Type B pancreatic cell (in vitro differentiated cells): ENCODE measurements at regions not wholly inside any gene's neighbourhood (a gene's known extent, or its start where the extent isn't known, plus 50 kb on each side); places are given as distances from the start of the nearest gene placed in this dataset.
A peak's percentile ranks its signal among the peaks of the same experiment; 100 is the strongest.

Source experiments
- DNase-seq: peaks from one replicate; pipeline ENCODE4 v3.0.0; 2021; ENCODE audit warnings: mixed read lengths; ENCODE audit not compliant: unreplicated experiment; ENCODE audit errors: extremely low spot score
- H3K27ac Mint-ChIP-seq: 2 replicates; pipeline ENCODE4 v1.8.0; 2021; ENCODE audit warnings: mild to moderate bottlenecking, mixed read lengths
- H3K27me3 Mint-ChIP-seq: 2 replicates; pipeline ENCODE4 v1.8.0; 2021; ENCODE audit warnings: mixed read lengths
- H3K36me3 Mint-ChIP-seq: 2 replicates; pipeline ENCODE4 v1.8.0; 2021; ENCODE audit warnings: mixed read lengths
- H3K4me1 Mint-ChIP-seq: one replicate; pipeline ENCODE4 v1.8.0; 2021; ENCODE audit warnings: mixed read lengths; ENCODE audit not compliant: unreplicated experiment
- H3K4me3 Mint-ChIP-seq: 2 replicates; pipeline ENCODE4 v1.8.0; 2021; ENCODE audit warnings: mild to moderate bottlenecking, mixed read lengths
- H3K9me3 Mint-ChIP-seq: 2 replicates; pipeline ENCODE4 v1.8.0; 2021; ENCODE audit warnings: mixed read lengths
- TF ChIP-seq, protein P1 (sequence below): fragments of 200-600 bp; sonication (generic); conservative IDR thresholded peaks from 2 replicates; pipeline ENCODE4 v1.5.0; 2021; ENCODE audit warnings: antibody characterized with exemption, mild to moderate bottlenecking

DNA sequence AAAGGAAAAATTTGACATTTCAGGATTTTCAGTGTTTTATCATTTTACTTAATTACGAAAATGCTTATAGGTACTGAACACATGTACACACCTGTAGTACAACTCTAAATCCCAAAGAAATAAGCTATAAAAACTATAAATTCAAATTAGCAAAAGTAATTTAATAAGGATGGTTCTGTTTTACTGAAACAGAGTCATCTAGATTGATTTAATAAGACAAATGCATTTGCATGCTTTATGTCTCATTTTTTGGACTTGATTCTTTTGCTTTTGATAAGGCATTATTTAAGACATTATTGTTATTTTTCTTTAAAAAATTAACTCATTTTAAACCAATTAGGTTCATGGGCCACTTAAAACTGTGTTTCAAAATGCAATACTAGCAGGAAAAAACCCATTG lies 201.2 kb downstream of the PIK3R1 start:
- Mint-ChIP-seq H3K4me1 (peaks cover 55% of the 10 kb centered on the region), H3K9me3 (no peaks in the 10 kb centered on the region), H3K36me3 (peaks cover 4% of the 10 kb centered on the region), H3K27me3 (no peaks in the 10 kb centered on the region), H3K27ac (no peak overlapping the region), H3K4me3 (no peak overlapping the region)
- TF ChIP-seq, protein P1, sequence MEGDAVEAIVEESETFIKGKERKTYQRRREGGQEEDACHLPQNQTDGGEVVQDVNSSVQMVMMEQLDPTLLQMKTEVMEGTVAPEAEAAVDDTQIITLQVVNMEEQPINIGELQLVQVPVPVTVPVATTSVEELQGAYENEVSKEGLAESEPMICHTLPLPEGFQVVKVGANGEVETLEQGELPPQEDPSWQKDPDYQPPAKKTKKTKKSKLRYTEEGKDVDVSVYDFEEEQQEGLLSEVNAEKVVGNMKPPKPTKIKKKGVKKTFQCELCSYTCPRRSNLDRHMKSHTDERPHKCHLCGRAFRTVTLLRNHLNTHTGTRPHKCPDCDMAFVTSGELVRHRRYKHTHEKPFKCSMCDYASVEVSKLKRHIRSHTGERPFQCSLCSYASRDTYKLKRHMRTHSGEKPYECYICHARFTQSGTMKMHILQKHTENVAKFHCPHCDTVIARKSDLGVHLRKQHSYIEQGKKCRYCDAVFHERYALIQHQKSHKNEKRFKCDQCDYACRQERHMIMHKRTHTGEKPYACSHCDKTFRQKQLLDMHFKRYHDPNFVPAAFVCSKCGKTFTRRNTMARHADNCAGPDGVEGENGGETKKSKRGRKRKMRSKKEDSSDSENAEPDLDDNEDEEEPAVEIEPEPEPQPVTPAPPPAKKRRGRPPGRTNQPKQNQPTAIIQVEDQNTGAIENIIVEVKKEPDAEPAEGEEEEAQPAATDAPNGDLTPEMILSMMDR, result no peak
- no peak for DNase-seq

DNA sequence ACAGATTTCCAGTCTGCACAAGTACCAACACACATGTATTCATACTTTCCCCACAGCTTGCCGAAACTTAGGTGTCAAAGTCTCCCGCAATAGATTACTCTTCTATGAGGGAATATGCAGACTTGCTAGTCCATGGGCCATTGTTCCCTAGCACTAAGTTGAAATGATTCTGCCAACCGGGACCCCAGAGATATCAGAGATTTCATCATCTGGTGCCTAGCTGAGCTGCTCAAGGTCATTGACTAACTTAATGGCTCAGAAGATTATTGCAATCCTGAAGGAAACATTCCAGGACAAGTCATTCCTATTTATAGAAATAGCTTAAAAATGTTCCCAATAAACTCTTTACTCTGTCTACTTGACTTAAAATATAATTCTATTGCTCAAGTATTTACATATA lies 202.6 kb downstream of the PIK3R1 start:
- DNase-seq, result no peak
- H3K9me3 Mint-ChIP-seq, result no peaks in the 10 kb centered on the region
- no peaks in the 10 kb centered on the region for H3K27me3 Mint-ChIP-seq
- peaks cover 4% of the 10 kb centered on the region for H3K36me3 Mint-ChIP-seq
- peaks cover 61% of the 10 kb centered on the region for H3K4me1 Mint-ChIP-seq
- H3K27ac Mint-ChIP-seq, result no peak overlapping the region
- TF ChIP-seq, protein P1, result no peak
- no peak overlapping the region for H3K4me3 Mint-ChIP-seq

DNA sequence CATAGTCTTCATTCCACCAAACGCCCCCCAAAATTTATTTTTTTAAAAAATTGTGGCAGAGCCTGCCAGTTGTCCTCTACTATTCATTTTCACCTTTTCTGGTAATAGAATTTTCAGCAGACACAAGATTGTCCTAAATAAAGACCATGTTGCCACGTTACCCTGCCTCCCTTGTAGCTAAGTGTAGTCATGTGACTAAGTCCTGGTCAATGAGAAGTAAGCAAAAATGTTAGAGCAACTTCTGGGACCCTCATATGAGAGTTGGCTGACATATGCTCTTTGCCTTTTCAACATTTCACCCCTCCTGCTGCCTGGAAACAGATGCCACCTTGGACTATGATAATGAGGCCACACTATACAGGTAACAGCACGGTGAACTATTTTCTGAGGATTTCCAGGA lies 203.1 kb downstream of the PIK3R1 start:
- Mint-ChIP-seq H3K27me3 (no peaks in the 10 kb centered on the region), H3K27ac (no peak overlapping the region), H3K4me1 (peaks cover 66% of the 10 kb centered on the region)

DNA sequence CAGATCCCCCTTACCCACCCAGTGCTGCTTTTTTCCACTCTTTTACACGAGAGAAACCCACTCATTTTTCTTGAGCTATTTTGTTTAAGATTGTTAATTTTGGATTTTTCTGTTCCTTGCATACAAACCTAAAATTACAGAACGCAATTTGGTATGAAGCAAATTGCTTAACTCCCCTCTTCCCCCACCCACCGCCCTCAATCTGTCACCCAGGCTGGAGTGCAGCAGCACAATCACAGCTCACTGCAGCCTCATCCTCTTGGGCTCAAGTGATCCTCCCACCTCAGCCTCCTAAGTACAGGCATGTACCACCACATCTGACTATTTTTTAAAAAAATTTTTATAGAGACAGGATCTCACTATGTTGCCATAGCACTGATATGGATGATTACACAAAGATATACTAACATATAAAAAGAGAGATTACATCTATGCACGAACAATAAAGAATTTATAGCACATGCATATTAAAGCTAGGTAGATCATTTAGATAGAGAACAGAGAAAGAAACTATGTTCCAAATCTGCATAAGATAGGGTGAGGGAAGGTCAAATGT lies 203.6 kb downstream of the PIK3R1 start:
- Mint-ChIP-seq H3K27ac (no peak overlapping the region), H3K4me1 (peaks cover 64% of the 10 kb centered on the region), H3K4me3 (peak overlapping the region; percentile 27), H3K27me3 (no peaks in the 10 kb centered on the region), H3K36me3 (peaks cover 4% of the 10 kb centered on the region), H3K9me3 (no peaks in the 10 kb centered on the region)
- DNase-seq, result no peak
- TF ChIP-seq, protein P1, result no peak

More for the DNA sequence above, 203.1 kb downstream of the PIK3R1 start:
- no peak for DNase-seq
- H3K4me3 Mint-ChIP-seq, result no peak overlapping the region
- H3K9me3 Mint-ChIP-seq, result no peaks in the 10 kb centered on the region
- TF ChIP-seq, protein P1, result no peak
- H3K36me3 Mint-ChIP-seq, result peaks cover 4% of the 10 kb centered on the region

DNA sequence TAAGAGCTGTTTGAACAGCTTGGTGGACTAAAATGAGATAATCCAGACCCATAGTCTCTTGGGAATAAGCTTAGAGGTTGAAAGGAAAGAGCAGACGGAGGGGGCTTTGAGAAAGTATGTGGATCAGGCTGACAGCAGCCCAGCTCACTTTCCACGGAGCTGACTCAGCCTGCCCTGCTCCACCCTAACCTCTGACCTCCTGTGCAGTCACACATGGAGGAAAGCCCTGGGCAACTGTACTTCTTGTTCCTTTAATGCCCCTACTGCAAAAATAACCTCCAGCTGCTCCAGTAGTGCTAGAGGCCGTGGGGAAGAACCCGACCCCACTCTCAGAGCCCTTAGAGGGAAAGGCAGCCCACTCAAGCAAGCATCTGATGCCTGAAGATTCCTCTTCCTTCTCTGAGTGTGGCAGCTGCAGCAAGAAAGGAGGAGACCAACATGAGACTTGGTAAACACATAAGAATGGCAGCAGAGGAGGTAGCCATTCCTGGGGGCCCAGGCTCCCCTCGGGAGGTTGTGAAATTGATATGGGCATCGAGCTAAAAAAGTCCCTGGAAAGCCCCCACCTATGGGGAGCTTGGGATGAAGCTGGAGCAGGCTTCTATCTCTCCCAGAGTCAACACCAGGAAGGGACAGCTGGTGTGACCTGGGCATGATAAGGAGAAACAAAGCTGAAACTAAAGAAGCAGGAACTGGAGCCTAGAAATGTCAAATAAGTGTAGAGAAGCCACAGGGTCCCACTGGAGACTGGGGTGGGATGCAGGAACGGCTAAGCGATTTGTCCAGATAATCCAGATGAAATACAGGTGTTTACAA lies 204.3 kb downstream of the PIK3R1 start:
- peak overlapping the region; percentile 27 for H3K4me3 Mint-ChIP-seq
- H3K36me3 Mint-ChIP-seq, result peaks cover 4% of the 10 kb centered on the region
- TF ChIP-seq, protein P1, result no peak
- H3K4me1 Mint-ChIP-seq, result peaks cover 59% of the 10 kb centered on the region
- H3K27ac Mint-ChIP-seq, result peak overlapping the region; percentile 63
- H3K27me3 Mint-ChIP-seq, result no peaks in the 10 kb centered on the region
- H3K9me3 Mint-ChIP-seq, result no peaks in the 10 kb centered on the region
- DNase-seq, result no peak
